ENCODE measurements at regions not wholly inside any gene's neighbourhood (a gene's known extent, or its start where the extent isn't known, plus 50 kb on each side); places are given as distances from the start of the nearest gene placed in this dataset.

DNA sequence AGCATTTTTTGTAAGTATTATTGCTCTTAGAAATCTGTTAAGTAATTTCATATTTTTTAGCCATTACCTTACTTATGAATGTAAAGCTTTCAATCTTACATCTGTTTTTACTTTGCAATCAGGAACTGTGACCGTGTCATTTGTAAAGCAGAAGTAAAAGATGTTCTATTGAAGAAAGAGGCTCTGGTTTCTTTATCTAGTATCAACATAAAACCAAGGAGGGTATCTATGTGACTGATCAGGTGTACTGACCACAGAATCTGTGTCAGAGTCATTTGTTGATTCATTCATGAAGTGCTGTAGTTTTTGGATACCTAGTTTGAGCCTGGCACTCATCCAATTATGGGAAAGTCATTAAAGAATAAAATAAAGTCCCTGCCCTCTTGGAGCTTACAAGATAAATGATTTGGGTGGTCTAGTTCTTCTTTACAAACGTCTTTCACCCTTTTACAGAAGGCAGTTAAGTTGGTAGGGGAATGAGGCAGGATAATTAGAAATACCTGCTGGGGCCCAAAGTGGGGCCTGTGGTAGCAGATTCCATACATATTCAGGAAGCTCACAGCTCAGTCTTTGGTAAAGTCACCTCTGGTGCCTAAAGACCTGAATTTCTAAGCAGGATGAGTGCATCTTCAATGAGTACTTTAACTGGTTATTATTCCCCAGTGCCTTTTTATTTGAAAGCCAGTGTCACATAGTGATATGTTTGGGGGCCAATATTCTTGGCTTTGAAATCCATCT is 260.6 kb upstream of the NT5C1B start:
- Histone ChIP-seq H3K36me3 (ENCODE audit: insufficient read depth, low read length) (no peaks in the 10 kb centered on the region), H3K9me3 (ENCODE audit: control insufficient read depth, insufficient read depth, low read length) (no peaks in the 10 kb centered on the region), H3K4me1 (ENCODE audit: insufficient read depth, low read length) (no peaks in the 10 kb centered on the region; the same call in 1 of the 2 replicates), H3K9ac (ENCODE audit: low read depth, low read length) (no peak overlapping the region)

DNA sequence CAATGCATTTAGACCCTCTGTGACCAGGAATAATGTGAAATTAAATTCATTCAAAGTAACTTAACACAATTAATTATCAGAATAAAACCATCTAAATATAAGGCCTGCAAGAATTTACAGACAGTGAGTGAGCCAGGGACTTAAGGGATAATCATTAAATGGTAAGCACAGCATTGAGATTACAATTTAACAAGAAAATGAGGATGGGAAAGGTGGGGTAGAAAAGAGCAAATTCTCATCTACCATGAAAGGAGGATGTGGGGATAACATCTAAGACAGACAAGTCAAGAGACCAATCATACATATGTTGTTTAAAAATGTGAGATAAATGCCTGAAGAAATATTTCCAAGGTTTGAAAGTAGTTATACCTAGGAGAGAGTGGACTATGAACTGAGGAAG is 259.3 kb upstream of the NT5C1B start:
- no peak overlapping the region for H3K9ac ChIP-seq (ENCODE audit: low read depth, low read length)
- H3K9me3 ChIP-seq (ENCODE audit: control insufficient read depth, insufficient read depth, low read length), result no peaks in the 10 kb centered on the region
- H3K36me3 ChIP-seq (ENCODE audit: insufficient read depth, low read length), result no peaks in the 10 kb centered on the region
- no peaks in the 10 kb centered on the region; the same call in 1 of the 2 replicates for H3K4me1 ChIP-seq (ENCODE audit: insufficient read depth, low read length)

DNA sequence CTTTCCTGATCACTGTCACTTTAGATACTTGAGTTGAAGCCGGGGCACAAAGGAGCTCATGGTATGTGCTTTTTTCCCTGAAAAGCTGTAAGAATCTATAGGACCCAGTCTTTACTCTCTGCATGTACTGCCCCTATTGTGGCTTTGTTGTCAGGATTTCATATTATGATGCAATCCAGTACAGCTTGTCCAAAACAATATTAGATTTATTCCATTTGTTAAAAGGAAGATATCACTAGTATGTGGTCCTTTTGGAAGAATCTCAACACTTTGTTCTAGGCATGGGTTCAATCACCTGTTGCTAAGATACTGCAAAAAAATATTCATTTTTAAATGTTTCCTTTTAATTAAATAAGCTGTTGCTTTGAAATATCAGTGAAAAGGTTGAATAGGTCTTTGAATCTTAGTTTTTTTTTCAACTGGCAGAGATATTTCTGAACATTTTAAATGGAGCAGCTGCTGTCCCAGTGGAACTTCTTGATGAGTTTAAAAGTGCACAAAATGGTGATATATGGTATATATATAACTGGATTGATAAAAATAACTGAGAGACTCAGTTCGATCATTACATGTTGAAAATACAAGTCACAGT is 256.6 kb upstream of the NT5C1B start:
- no peaks in the 10 kb centered on the region for H3K36me3 ChIP-seq (ENCODE audit: insufficient read depth, low read length)
- H3K9me3 ChIP-seq (ENCODE audit: control insufficient read depth, insufficient read depth, low read length), result no peaks in the 10 kb centered on the region
- no peaks in the 10 kb centered on the region; the same call in 1 of the 2 replicates for H3K4me1 ChIP-seq (ENCODE audit: insufficient read depth, low read length)
- no peak overlapping the region for H3K9ac ChIP-seq (ENCODE audit: low read depth, low read length)

DNA sequence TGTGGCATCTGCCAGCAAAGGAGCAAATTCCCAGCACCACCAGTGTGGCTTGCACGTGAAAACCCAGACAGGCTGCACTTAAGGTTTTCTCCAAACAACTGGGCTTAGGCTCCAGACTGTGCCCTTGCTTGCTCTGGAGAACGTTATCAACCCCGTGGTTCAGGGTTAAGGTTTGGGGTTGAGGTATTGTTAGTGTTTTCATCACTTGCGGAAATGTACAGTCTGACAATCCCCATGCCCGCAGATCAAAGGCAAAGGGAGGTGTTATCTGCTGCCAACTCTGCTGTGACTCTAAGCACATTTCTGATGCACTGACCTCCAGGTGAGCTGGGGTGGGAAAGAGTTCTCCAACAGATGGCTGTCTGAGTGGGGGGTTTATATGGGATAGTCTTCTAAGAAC is 253.5 kb upstream of the NT5C1B start:
- Histone ChIP-seq H3K36me3 (ENCODE audit: insufficient read depth, low read length) (no peaks in the 10 kb centered on the region), H3K9me3 (ENCODE audit: control insufficient read depth, insufficient read depth, low read length) (no peaks in the 10 kb centered on the region), H3K4me1 (ENCODE audit: insufficient read depth, low read length) (peaks cover 4% of the 10 kb centered on the region; the same call in 1 of the 2 replicates), H3K9ac (ENCODE audit: low read depth, low read length) (no peak overlapping the region)

DNA sequence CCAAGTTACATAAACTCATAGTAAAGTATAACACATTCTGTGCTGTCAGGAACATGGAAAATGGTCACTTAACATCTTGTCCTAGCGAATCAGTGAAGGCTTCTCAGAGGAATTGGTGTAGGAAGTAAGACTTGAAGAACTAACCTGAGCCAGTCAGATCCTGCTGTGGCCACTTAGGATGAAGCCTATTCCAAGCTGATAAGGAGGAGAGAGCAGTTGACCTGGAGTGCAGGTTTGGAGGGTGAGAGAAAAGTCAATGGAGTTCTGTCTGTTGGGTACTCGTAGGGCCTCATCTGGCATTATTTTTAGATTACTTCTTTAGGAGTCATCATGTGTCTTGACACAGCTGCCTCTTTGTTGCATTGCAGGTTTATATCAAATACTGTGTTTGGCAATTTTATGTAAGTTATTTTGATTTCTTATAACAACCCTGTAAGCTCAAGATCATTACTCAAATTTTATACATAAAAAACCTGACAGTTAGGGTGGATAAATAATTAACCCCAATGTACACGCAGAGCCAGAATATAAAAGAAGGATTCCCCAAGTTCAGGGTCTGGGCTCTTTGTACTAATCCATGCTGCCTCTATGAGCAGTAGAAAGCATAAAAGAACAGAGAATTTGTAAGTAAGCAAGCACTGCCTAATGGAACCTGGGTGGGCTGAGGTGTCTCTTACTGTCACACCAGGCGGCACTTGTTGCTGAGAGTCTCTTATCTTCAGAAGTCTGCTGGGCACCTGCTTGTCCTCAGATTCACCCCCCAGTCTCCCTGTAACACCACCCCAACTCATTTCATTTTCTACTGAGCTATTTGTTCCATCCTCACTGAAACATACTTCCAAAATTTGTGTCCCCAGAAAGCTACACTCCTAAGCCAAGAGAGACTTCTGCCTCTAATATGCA is 252.1 kb upstream of the NT5C1B start:
- no peaks in the 10 kb centered on the region for H3K9me3 ChIP-seq (ENCODE audit: control insufficient read depth, insufficient read depth, low read length)
- H3K4me1 ChIP-seq (ENCODE audit: insufficient read depth, low read length), result peaks cover 11% of the 10 kb centered on the region

DNA sequence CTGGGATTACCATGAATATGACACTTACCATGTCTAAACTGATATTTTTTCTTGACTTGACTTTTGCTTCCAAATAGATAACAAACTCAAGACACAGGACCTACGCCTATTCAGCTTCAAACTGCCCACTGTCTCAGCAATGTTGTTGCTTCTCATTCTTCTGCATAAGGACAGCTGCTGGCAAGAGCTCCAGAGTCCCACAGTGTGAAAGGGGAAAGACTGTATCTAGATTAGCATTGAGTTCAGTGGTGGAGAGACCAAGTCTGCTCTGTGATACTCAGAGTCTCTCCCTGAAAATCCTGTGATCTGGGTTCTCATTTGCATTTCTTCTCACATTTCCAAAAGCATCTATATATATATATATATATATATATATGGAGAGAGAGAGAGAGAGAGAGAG is 247.9 kb upstream of the NT5C1B start:
- Histone ChIP-seq H3K4me1 (ENCODE audit: insufficient read depth, low read length) (peaks cover 16% of the 10 kb centered on the region), H3K36me3 (ENCODE audit: insufficient read depth, low read length) (no peaks in the 10 kb centered on the region), H3K9me3 (ENCODE audit: control insufficient read depth, insufficient read depth, low read length) (no peaks in the 10 kb centered on the region), H3K9ac (ENCODE audit: low read depth, low read length) (no peak overlapping the region)

More for the DNA sequence above, 252.1 kb upstream of the NT5C1B start:
- Histone ChIP-seq H3K9ac (ENCODE audit: low read depth, low read length) (no peak overlapping the region), H3K36me3 (ENCODE audit: insufficient read depth, low read length) (no peaks in the 10 kb centered on the region)

DNA sequence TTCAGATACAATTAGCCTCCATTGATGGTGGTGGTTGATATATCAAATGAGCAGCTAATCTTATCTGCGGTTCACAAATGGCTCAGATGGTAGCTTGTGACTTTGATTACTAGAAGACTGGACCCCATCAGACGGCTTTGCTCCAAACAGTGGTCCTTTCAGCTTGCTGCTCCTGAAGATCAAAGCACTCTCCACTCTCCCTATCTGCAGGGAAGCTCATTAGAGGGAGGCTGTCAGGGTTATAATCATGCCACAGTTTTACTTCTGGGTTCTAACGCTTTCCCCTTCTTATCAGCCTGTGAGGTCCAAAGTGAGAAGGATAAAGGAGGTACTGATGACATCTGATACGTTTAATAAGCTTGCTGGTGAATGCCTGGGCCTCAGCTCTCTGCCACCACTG is 247.1 kb upstream of the NT5C1B start:
- Histone ChIP-seq H3K9me3 (ENCODE audit: control insufficient read depth, insufficient read depth, low read length) (no peaks in the 10 kb centered on the region), H3K9ac (ENCODE audit: low read depth, low read length) (no peak overlapping the region), H3K36me3 (ENCODE audit: insufficient read depth, low read length) (no peaks in the 10 kb centered on the region), H3K4me1 (ENCODE audit: insufficient read depth, low read length) (peaks cover 16% of the 10 kb centered on the region)

DNA sequence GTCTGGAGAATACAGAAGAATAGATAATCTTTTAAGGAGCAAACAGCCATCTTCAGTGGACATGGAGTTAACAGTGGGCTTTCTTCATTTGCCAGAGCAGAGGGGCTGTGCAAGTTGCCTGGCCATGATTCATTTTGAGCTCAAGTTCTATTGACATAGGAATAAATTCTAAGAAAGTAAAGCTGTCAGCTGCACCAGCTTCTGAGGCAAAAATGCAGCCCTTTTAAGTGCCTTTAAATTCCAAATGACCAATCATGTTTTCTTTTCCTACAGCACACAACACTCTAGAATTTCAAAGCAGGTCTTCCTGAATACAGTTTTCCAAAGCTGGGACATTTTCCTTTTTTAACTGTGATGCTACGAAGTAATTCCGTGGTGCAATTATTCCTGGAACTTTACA is 246.4 kb upstream of the NT5C1B start:
- Histone ChIP-seq H3K9ac (ENCODE audit: low read depth, low read length) (no peak overlapping the region), H3K4me1 (ENCODE audit: insufficient read depth, low read length) (peaks cover 16% of the 10 kb centered on the region)

DNA sequence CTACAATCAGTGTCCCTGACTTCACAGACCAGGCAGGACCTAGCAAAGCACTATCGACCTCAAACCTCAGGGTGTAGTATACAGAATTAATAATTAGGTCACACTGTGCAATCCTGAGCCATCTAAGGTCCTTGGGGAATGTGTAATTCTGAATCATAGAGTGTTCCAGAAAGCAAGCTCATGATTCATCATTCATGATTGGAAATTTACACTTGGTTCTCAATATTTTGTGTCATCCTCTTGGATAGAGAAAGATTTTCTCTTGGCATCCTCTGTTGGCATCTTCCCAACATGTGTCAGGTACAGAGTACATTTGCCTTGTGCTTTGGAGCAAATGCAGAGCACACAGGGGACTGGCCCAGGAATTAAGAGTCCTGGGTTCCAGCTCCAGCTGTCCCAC is 245.0 kb upstream of the NT5C1B start:
- Histone ChIP-seq H3K9me3 (ENCODE audit: control insufficient read depth, insufficient read depth, low read length) (no peaks in the 10 kb centered on the region), H3K9ac (ENCODE audit: low read depth, low read length) (no peak overlapping the region), H3K4me1 (ENCODE audit: insufficient read depth, low read length) (peaks cover 16% of the 10 kb centered on the region), H3K36me3 (ENCODE audit: insufficient read depth, low read length) (no peaks in the 10 kb centered on the region)

More for the DNA sequence above, 246.4 kb upstream of the NT5C1B start:
- H3K36me3 ChIP-seq (ENCODE audit: insufficient read depth, low read length), result no peaks in the 10 kb centered on the region
- H3K9me3 ChIP-seq (ENCODE audit: control insufficient read depth, insufficient read depth, low read length), result no peaks in the 10 kb centered on the region

DNA sequence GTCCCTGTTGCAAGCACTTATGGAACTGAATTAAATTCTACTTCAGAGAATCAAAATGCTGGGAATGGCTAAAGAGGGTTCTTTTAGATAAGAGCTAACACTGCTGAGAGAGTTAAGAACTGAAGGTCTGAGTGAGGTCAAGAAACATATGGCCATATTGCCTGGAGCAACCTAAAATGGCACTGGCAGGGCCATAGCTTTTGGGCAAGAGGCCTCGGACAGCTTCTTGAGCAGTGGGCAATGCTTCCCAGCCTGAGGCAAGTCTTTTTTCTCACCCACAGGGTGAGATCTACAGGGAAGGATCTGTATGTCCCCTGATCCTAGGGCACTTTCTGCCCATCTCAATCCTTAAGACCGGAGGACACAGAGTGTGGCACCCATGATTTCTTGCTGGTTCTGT is 244.6 kb upstream of the NT5C1B start:
- H3K36me3 ChIP-seq (ENCODE audit: insufficient read depth, low read length), result no peaks in the 10 kb centered on the region
- H3K9ac ChIP-seq (ENCODE audit: low read depth, low read length), result no peak overlapping the region
- no peaks in the 10 kb centered on the region for H3K9me3 ChIP-seq (ENCODE audit: control insufficient read depth, insufficient read depth, low read length)
- peaks cover 16% of the 10 kb centered on the region for H3K4me1 ChIP-seq (ENCODE audit: insufficient read depth, low read length)

DNA sequence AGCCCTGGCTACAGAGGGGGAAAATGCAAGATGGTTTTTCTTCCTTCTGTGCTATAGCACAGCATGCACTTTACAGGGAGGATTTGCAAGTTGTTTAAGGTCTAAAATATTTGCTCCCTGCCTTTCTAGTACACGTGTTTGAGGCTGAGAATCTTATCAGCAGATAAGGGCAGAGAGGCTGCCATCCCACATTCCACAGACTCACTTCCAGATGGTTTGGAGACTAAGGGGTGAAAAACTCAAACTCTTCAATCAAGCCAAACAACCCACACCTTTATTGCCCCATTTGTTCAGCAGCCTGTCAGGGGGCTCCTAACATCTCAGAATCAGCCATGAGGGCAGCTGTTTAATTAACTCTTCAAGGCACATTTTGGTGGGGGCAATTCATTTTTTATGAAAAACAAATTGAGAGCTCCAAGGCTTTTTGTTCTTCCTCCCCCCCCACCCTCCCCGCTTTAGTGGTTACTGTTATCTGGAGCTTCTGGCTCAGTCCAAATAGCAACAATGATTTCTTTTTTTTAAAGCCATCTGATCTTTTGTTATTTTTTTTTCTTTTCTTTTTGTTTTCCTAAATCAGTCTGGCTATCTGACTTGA is 242.6 kb upstream of the NT5C1B start:
- Histone ChIP-seq H3K9me3 (ENCODE audit: control insufficient read depth, insufficient read depth, low read length) (no peaks in the 10 kb centered on the region), H3K36me3 (ENCODE audit: insufficient read depth, low read length) (no peaks in the 10 kb centered on the region), H3K9ac (ENCODE audit: low read depth, low read length) (no peak overlapping the region), H3K4me1 (ENCODE audit: insufficient read depth, low read length) (peaks cover 8% of the 10 kb centered on the region; the same call in 1 of the 2 replicates)

DNA sequence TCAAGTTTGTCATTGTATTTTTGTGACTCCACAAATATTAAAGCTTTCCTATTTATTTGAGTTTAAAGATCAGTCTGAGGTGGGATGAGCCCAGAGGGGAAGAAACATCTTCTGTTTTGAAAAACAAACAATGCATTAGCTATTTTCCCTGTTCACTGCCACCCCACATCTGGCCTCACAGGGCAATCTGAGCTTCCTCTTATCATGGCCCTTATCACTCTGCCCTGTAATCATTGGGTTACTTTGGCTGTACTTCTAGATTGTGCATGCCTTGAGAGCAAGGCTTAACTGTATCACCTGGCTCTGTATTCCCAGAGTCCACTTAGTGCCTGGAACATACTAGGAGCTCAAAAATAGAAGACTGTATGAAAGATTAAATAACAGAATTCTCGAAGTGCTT is 241.6 kb upstream of the NT5C1B start:
- Histone ChIP-seq H3K9me3 (ENCODE audit: control insufficient read depth, insufficient read depth, low read length) (no peaks in the 10 kb centered on the region), H3K36me3 (ENCODE audit: insufficient read depth, low read length) (no peaks in the 10 kb centered on the region), H3K4me1 (ENCODE audit: insufficient read depth, low read length) (no peaks in the 10 kb centered on the region), H3K9ac (ENCODE audit: low read depth, low read length) (no peak overlapping the region)

DNA sequence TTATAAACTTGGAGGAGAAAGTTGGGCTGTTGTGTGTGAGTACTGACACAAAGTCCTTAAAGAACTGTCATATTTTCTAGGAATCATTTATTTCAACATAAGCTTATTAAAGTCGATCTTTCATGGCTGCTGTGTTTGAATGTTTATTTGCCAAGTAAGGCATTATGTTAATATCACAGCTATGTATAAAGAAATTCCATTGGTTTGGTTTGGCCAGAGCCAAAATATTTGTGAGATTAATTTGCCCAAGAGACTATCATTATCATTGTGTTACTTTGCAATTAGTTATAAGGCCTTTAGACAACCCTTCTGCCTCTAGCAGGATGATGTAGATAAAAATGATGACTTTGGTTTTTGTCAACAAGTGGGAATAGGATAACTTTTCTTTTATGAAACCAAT is 240.6 kb upstream of the NT5C1B start:
- H3K9ac ChIP-seq (ENCODE audit: low read depth, low read length), result no peak overlapping the region
- no peaks in the 10 kb centered on the region for H3K4me1 ChIP-seq (ENCODE audit: insufficient read depth, low read length)
- no peaks in the 10 kb centered on the region for H3K9me3 ChIP-seq (ENCODE audit: control insufficient read depth, insufficient read depth, low read length)
- no peaks in the 10 kb centered on the region for H3K36me3 ChIP-seq (ENCODE audit: insufficient read depth, low read length)

DNA sequence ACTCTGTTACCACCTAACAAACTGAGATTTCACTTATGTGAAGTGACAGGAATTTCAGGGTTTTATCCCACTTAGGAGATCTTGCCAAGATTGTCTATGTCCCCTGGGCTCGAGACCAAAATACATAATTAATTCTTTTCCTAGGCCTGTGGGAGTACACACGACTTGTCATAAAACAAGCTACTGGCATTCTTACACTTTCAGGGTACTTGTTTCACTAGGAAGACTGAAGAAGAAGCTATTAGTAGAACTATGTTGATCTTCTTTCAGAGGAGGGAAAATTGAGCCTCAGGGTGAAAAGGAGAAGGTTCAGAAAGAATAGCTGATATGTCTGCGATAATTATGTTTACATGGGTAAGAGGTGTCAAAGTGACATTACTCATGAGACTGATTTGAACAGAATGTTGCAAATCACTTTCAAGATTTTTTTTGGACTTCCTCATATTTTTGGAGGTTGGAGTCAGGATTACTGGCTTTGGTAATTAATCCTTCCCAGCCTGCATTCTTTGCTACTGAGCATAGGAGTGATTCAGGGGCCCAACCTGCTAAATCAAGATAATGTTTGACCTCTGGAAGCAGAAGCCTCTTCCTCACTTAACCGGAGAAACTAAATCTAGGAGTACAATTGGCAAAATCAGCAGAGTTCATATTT is 240.0 kb upstream of the NT5C1B start:
- Histone ChIP-seq H3K36me3 (ENCODE audit: insufficient read depth, low read length) (no peaks in the 10 kb centered on the region), H3K9me3 (ENCODE audit: control insufficient read depth, insufficient read depth, low read length) (no peaks in the 10 kb centered on the region), H3K9ac (ENCODE audit: low read depth, low read length) (no peak overlapping the region), H3K4me1 (ENCODE audit: insufficient read depth, low read length) (no peaks in the 10 kb centered on the region)

Measured in ES-I3 (cell line).